GM23248 (cell line): ENCODE measurements at regions not wholly inside any gene's neighbourhood (a gene's known extent, or its start where the extent isn't known, plus 50 kb on each side); places are given as distances from the start of the nearest gene placed in this dataset.

ENCODE experiments used
- DNase-seq: peaks from one replicate; pipeline ENCODE4 v3.0.0-alpha.2; 2015
- H2AFZ ChIP-seq: fragments of 200-600 bp; sonication (generic); 2 replicates; pipeline ENCODE4 v1.6.1; 2016; ENCODE audit warnings: antibody characterized with exemption
- H3F3A ChIP-seq: fragments of 200-600 bp; sonication (generic); 2 replicates; pipeline ENCODE4 v1.6.1; 2016; ENCODE audit warnings: mild to moderate bottlenecking, antibody characterized with exemption, mixed run types; ENCODE audit not compliant: insufficient read depth
- H3K27ac ChIP-seq: fragments of 200-600 bp; sonication (generic); 2 replicates; pipeline ENCODE4 v1.5.1; 2016; ENCODE audit warnings: mild to moderate bottlenecking
- H3K27me3 ChIP-seq: fragments of 200-600 bp; sonication (generic); replicated peaks from 2 replicates; pipeline ENCODE4 v1.6.1; 2016; ENCODE audit warnings: mild to moderate bottlenecking; ENCODE audit not compliant: insufficient read depth
- H3K36me3 ChIP-seq: fragments of 200-600 bp; sonication (generic); 2 replicates; pipeline ENCODE4 v1.6.1; 2016; ENCODE audit warnings: low read depth, mild to moderate bottlenecking
- H3K4me1 ChIP-seq: fragments of 200-600 bp; sonication (generic); 2 replicates; pipeline ENCODE4 v1.6.1; 2016; ENCODE audit warnings: mild to moderate bottlenecking; ENCODE audit not compliant: insufficient read depth
- H3K4me2 ChIP-seq: fragments of 200-600 bp; sonication (generic); one replicate; pipeline ENCODE4 v1.6.1; 2016; ENCODE audit warnings: mild to moderate bottlenecking; ENCODE audit not compliant: unreplicated experiment
- H3K4me3 ChIP-seq: fragments of 200-600 bp; sonication (generic); 2 replicates; pipeline ENCODE4 v1.5.1; 2016; ENCODE audit warnings: mild to moderate bottlenecking
- H3K79me2 ChIP-seq: fragments of 200-600 bp; sonication (generic); 2 replicates; pipeline ENCODE4 v1.6.1; 2016; ENCODE audit warnings: mild to moderate bottlenecking; ENCODE audit not compliant: insufficient read depth
- H3K9ac ChIP-seq: fragments of 200-600 bp; sonication (generic); 2 replicates; pipeline ENCODE4 v1.6.1; 2016; ENCODE audit warnings: mild to moderate bottlenecking
- H3K9me2 ChIP-seq: fragments of 200-600 bp; sonication (generic); 2 replicates; pipeline ENCODE4 v1.6.1; 2016; ENCODE audit warnings: mixed run types, mild to moderate bottlenecking, moderate library complexity; ENCODE audit not compliant: insufficient read depth
- H3K9me3 ChIP-seq: fragments of 200-600 bp; sonication (generic); one replicate; pipeline ENCODE4 v1.6.1; 2017; ENCODE audit warnings: low read depth
- H4K20me1 ChIP-seq: fragments of 200-600 bp; sonication (generic); 2 replicates; pipeline ENCODE4 v1.6.0; 2016; ENCODE audit not compliant: insufficient read depth
- EZH2 ChIP-seq: fragments of 200-600 bp; sonication (generic); IDR thresholded peaks from 2 replicates; pipeline ENCODE4 v1.6.1; 2018; ENCODE audit warnings: antibody characterized with exemption, mild to moderate bottlenecking; ENCODE audit not compliant: insufficient read depth, poor library complexity, severe bottlenecking
- EZH2phosphoT487 ChIP-seq: fragments of 200-600 bp; sonication (generic); IDR thresholded peaks from 2 replicates; pipeline ENCODE4 v1.6.1; 2018; ENCODE audit warnings: antibody characterized with exemption, moderate library complexity, mild to moderate bottlenecking, low read depth; ENCODE audit not compliant: insufficient read depth
- WGBS, 2 experiments: methylation state at CpG; one replicate each; pipeline ENCODE4 v1.1.6; 2015 to 2017; ENCODE audit warnings: low lambda C conversion rate in 2 of 2, low coverage in 1 of 2; ENCODE audit errors: missing lambda C conversion rate in 2 of 2; 5-methylcytosine and 5-hydroxymethylcytosine counted together
- in situ Hi-C: fragments of 300-500 bp; cut with MboI; formaldehyde crosslinking; loops from 2 replicates; pipeline ENCODE4 v1.15.0; 2020

- no peaks in the 10 kb centered on the region for H3K4me1 ChIP-seq
- no peaks in the 10 kb centered on the region for H3K27me3 ChIP-seq
- WGBS, 2 experiments = 1 to 3% methylated on average over 3 of the region's 3 CpGs
- no peak overlapping the region for H3K9ac ChIP-seq
- H3K9me2 ChIP-seq = no peaks in the 10 kb centered on the region
- no peaks in the 10 kb centered on the region for H3K9me3 ChIP-seq
- H3K79me2 ChIP-seq = no peaks in the 10 kb centered on the region
- no peaks in the 10 kb centered on the region for H3F3A ChIP-seq
- H3K4me3 ChIP-seq = no peak overlapping the region
- no peak overlapping the region for H2AFZ ChIP-seq
- H3K4me2 ChIP-seq = no peak overlapping the region
- no peaks in the 10 kb centered on the region for H3K36me3 ChIP-seq
- no peaks in the 10 kb centered on the region for H4K20me1 ChIP-seq
- no peak for DNase-seq
- H3K27ac ChIP-seq = no peak overlapping the region
- in situ Hi-C loops = no loop called here
- TF ChIP-seq EZH2phosphoT487 (no peak), EZH2 (no peak)
Observed at GRCh38 chr3:61360297-61360965, 109.2 kb upstream of the FHIT start.

- WGBS, 2 experiments = 43 to 68% methylated on average over 2 of the region's 2 CpGs
Observed at GRCh38 chr3:61369678-61370077, 118.4 kb upstream of the FHIT start.

GRCh38 chr3:61371123-61371522, 119.9 kb upstream of the FHIT start:
- H3K27me3 ChIP-seq = 0 out of 2 replicates have a peak, but pooled peaks cover 2% of the 10 kb centered on the region
- H3K27ac ChIP-seq = no peak overlapping the region
- H3K4me3 ChIP-seq = no peak overlapping the region
- in situ Hi-C loops = no loop called here
- DNase-seq = no peak
- H3F3A ChIP-seq = no peaks in the 10 kb centered on the region
- H3K4me2 ChIP-seq = no peak overlapping the region
- no peaks in the 10 kb centered on the region for H3K79me2 ChIP-seq
- TF ChIP-seq EZH2phosphoT487 (no peak), EZH2 (no peak)
- no peaks in the 10 kb centered on the region for H3K36me3 ChIP-seq
- no peaks in the 10 kb centered on the region for H3K4me1 ChIP-seq
- no peak overlapping the region for H3K9ac ChIP-seq
- 7 to 19% methylated on average over 1 of the region's 1 CpG for WGBS, 2 experiments
- H2AFZ ChIP-seq = no peak overlapping the region
- no peaks in the 10 kb centered on the region for H3K9me2 ChIP-seq
- no peaks in the 10 kb centered on the region for H4K20me1 ChIP-seq
- H3K9me3 ChIP-seq = no peaks in the 10 kb centered on the region

More at GRCh38 chr3:61369678-61370077, 118.4 kb upstream of the FHIT start:
- TF ChIP-seq EZH2 = no peak
- TF ChIP-seq EZH2phosphoT487 = no peak
- H3K9ac ChIP-seq = no peak overlapping the region
- no peaks in the 10 kb centered on the region for H4K20me1 ChIP-seq
- H3K4me1 ChIP-seq = no peaks in the 10 kb centered on the region
- no peak overlapping the region for H3K4me2 ChIP-seq
- no peak overlapping the region for H3K4me3 ChIP-seq
- H3K9me2 ChIP-seq = no peaks in the 10 kb centered on the region
- in situ Hi-C loops = no loop called here
- H3F3A ChIP-seq = no peaks in the 10 kb centered on the region
- DNase-seq = no peak
- no peak overlapping the region for H2AFZ ChIP-seq
- H3K27ac ChIP-seq = no peak overlapping the region
- no peaks in the 10 kb centered on the region for H3K9me3 ChIP-seq
- H3K36me3 ChIP-seq = no peaks in the 10 kb centered on the region
- H3K27me3 ChIP-seq = no peaks in the 10 kb centered on the region
- no peaks in the 10 kb centered on the region for H3K79me2 ChIP-seq

- no peak overlapping the region for H2AFZ ChIP-seq
- no peak overlapping the region for H3K4me2 ChIP-seq
- no peak overlapping the region for H3K9ac ChIP-seq
- no peak for DNase-seq
- 80 to 92% methylated on average over 1 of the region's 1 CpG for WGBS, 2 experiments
- H3K9me2 ChIP-seq = no peaks in the 10 kb centered on the region
- no peaks in the 10 kb centered on the region for H3F3A ChIP-seq
- H3K36me3 ChIP-seq = no peaks in the 10 kb centered on the region
- in situ Hi-C loops = no loop called here
- no peak for TF ChIP-seq EZH2
- no peak for TF ChIP-seq EZH2phosphoT487
- H3K79me2 ChIP-seq = no peaks in the 10 kb centered on the region
- no peak overlapping the region for H3K27ac ChIP-seq
- H3K4me3 ChIP-seq = no peak overlapping the region
- no peaks in the 10 kb centered on the region for H3K9me3 ChIP-seq
- no peaks in the 10 kb centered on the region for H4K20me1 ChIP-seq
- 0 out of 2 replicates have a peak, but pooled peaks cover 2% of the 10 kb centered on the region for H3K27me3 ChIP-seq
- H3K4me1 ChIP-seq = no peaks in the 10 kb centered on the region
Observed at GRCh38 chr3:61372723-61373122, 121.5 kb upstream of the FHIT start.

- no peak for TF ChIP-seq EZH2
- no peak for TF ChIP-seq EZH2phosphoT487
- H3K9me3 ChIP-seq = no peaks in the 10 kb centered on the region
- H2AFZ ChIP-seq = no peak overlapping the region
- DNase-seq = no peak
- 83 to 86% methylated on average over 1 of the region's 1 CpG for WGBS, 2 experiments
- no peaks in the 10 kb centered on the region for H3K36me3 ChIP-seq
- in situ Hi-C loops = no loop called here
- H3K79me2 ChIP-seq = no peaks in the 10 kb centered on the region
- H3K27me3 ChIP-seq = 0 out of 2 replicates have a peak, but pooled peaks cover 2% of the 10 kb centered on the region
- H3K27ac ChIP-seq = no peak overlapping the region
- H3K4me3 ChIP-seq = no peak overlapping the region
- no peaks in the 10 kb centered on the region for H3F3A ChIP-seq
- no peaks in the 10 kb centered on the region for H3K9me2 ChIP-seq
- no peaks in the 10 kb centered on the region for H4K20me1 ChIP-seq
- H3K4me2 ChIP-seq = no peak overlapping the region
- H3K4me1 ChIP-seq = no peaks in the 10 kb centered on the region
- H3K9ac ChIP-seq = no peak overlapping the region
Observed at GRCh38 chr3:61378311-61378710, 127.1 kb upstream of the FHIT start.
